ENCODE measurements at regions not wholly inside any gene's neighbourhood (a gene's known extent, or its start where the extent isn't known, plus 50 kb on each side); places are given as distances from the start of the nearest gene placed in this dataset.

GRCh38 chr5:91797576-91797975 is 414.5 kb upstream of the ARRDC3 start:
- peaks cover 0 to 6% (median 0%) of the 10 kb centered on the region in 3 donors for H3K9me3 ChIP-seq
- TF ChIP-seq CTCF (IDR thresholded peaks at IDR 0.05) (no peak), POLR2A (IDR thresholded peaks at IDR 0.05) (no peak)
- H3K4me3 ChIP-seq: no peak overlapping the region
- intact Hi-C loops (cut with DNase I): no loop called here
- WGBS, 2 donors: 56 to 63% methylated on average over 2 of the region's 2 CpGs
- H3K4me1 ChIP-seq: no peaks in the 10 kb centered on the region
- DNase-seq: no peak
- no peak overlapping the region for H3K27ac ChIP-seq
- H3K27me3 ChIP-seq: no peaks in the 10 kb centered on the region
- no peaks in the 10 kb centered on the region for H3K36me3 ChIP-seq

- no peaks in the 10 kb centered on the region for H3K36me3 ChIP-seq
- no peak overlapping the region for H3K4me3 ChIP-seq
- no peak for DNase-seq
- H3K27me3 ChIP-seq: no peaks in the 10 kb centered on the region
- H3K27ac ChIP-seq: no peak overlapping the region
- H3K4me1 ChIP-seq: no peaks in the 10 kb centered on the region
- H3K9me3 ChIP-seq: no peaks in the 10 kb centered on the region
- TF ChIP-seq POLR2A (IDR thresholded peaks at IDR 0.05) (no peak), CTCF (IDR thresholded peaks at IDR 0.05) (no peak)
- WGBS, 2 donors: 68 to 70% methylated on average over 4 of the region's 4 CpGs
- intact Hi-C loops (cut with DNase I): no loop called here
These were observed 411.9 kb upstream of the ARRDC3 start for GRCh38 chr5:91794856-91795548.

- Histone ChIP-seq H3K4me1 (no peaks in the 10 kb centered on the region), H3K9me3 (no peaks in the 10 kb centered on the region), H3K27me3 (no peaks in the 10 kb centered on the region), H3K27ac (no peak overlapping the region), H3K4me3 (no peak overlapping the region), H3K36me3 (no peaks in the 10 kb centered on the region)
- WGBS, 2 donors: 43 to 44% methylated on average over 2 of the region's 2 CpGs
- intact Hi-C loops (cut with DNase I): no loop called here
- no peak for DNase-seq
- no peak for TF ChIP-seq POLR2A (IDR thresholded peaks at IDR 0.05)
- TF ChIP-seq CTCF (IDR thresholded peaks at IDR 0.05): no peak
These were observed 411.3 kb upstream of the ARRDC3 start for GRCh38 chr5:91794455-91794854.

GRCh38 chr5:91787718-91788117 is 404.6 kb upstream of the ARRDC3 start:
- WGBS, 2 donors: 0 to 5% methylated on average over 1 of the region's 1 CpG
- Histone ChIP-seq H3K27me3 (no peaks in the 10 kb centered on the region), H3K4me1 (no peaks in the 10 kb centered on the region), H3K27ac (no peak overlapping the region), H3K4me3 (no peak overlapping the region), H3K36me3 (no peaks in the 10 kb centered on the region), H3K9me3 (no peaks in the 10 kb centered on the region)
- TF ChIP-seq POLR2A (IDR thresholded peaks at IDR 0.05): no peak
- no peak for TF ChIP-seq CTCF (IDR thresholded peaks at IDR 0.05)
- no peak for DNase-seq
- intact Hi-C loops (cut with DNase I): no loop called here

GRCh38 chr5:91777671-91778070 is 394.6 kb upstream of the ARRDC3 start:
- Histone ChIP-seq H3K4me3 (no peak overlapping the region), H3K4me1 (no peaks in the 10 kb centered on the region), H3K9me3 (no peaks in the 10 kb centered on the region), H3K36me3 (no peaks in the 10 kb centered on the region), H3K27me3 (no peaks in the 10 kb centered on the region), H3K27ac (no peak overlapping the region)
- intact Hi-C loops (cut with DNase I): no loop called here
- TF ChIP-seq POLR2A (IDR thresholded peaks at IDR 0.05): no peak
- no peak for TF ChIP-seq CTCF (IDR thresholded peaks at IDR 0.05)
- 58 to 70% methylated on average over 2 of the region's 2 CpGs for WGBS, 2 donors
- DNase-seq: no peak
